HG03521 (cell line): ENCODE measurements at regions not wholly inside any gene's neighbourhood (a gene's known extent, or its start where the extent isn't known, plus 50 kb on each side); places are given as distances from the start of the nearest gene placed in this dataset.

Experiments
- ATAC-seq: cut with Tn5 transposase; IDR thresholded peaks from one replicate; pipeline ENCODE4 v1.9.1; 2021; ENCODE audit warnings: mild to moderate bottlenecking, moderate library complexity; ENCODE audit not compliant: unreplicated experiment

- no peak for ATAC-seq
Observed at GRCh38 chr4:15270201-15270600, 157.6 kb upstream of the C1QTNF7 start.

GRCh38 chr4:15286041-15286440, 141.8 kb upstream of the C1QTNF7 start:
- ATAC-seq: no peak

- ATAC-seq: no peak
Observed at GRCh38 chr4:15291122-15291521, 136.7 kb upstream of the C1QTNF7 start.

- ATAC-seq: no peak
Observed at GRCh38 chr4:15293711-15294110, 134.1 kb upstream of the C1QTNF7 start.

- ATAC-seq: no peak
Observed at GRCh38 chr4:15294202-15294601, 133.6 kb upstream of the C1QTNF7 start.

GRCh38 chr4:15294832-15295231, 133.0 kb upstream of the C1QTNF7 start:
- no peak for ATAC-seq

GRCh38 chr4:15295421-15296162, 132.2 kb upstream of the C1QTNF7 start:
- no peak for ATAC-seq

- ATAC-seq: no peak
Observed at GRCh38 chr4:15297344-15297743, 130.5 kb upstream of the C1QTNF7 start.

GRCh38 chr4:15299627-15300026, 128.2 kb upstream of the C1QTNF7 start:
- no peak for ATAC-seq

GRCh38 chr4:15303052-15303641, 124.7 kb upstream of the C1QTNF7 start:
- no peak for ATAC-seq

- ATAC-seq: no peak
Observed at GRCh38 chr4:15314974-15315373, 112.9 kb upstream of the C1QTNF7 start.

- no peak for ATAC-seq
Observed at GRCh38 chr4:15317246-15317645, 110.6 kb upstream of the C1QTNF7 start.

- no peak for ATAC-seq
Observed at GRCh38 chr4:15318621-15319348, 109.0 kb upstream of the C1QTNF7 start.

GRCh38 chr4:15320121-15320678, 107.6 kb upstream of the C1QTNF7 start:
- ATAC-seq: no peak

GRCh38 chr4:15322006-15322405, 105.8 kb upstream of the C1QTNF7 start:
- ATAC-seq: no peak

GRCh38 chr4:15325987-15326386, 101.8 kb upstream of the C1QTNF7 start:
- ATAC-seq: no peak

GRCh38 chr4:15327311-15328298, 100.2 kb upstream of the C1QTNF7 start:
- ATAC-seq: no peak

GRCh38 chr4:15331930-15332329, 95.9 kb upstream of the C1QTNF7 start:
- ATAC-seq: no peak

- no peak for ATAC-seq
Observed at GRCh38 chr4:15332377-15332776, 95.5 kb upstream of the C1QTNF7 start.
